PFSK-1 (cell line): ENCODE measurements at regions not wholly inside any gene's neighbourhood (a gene's known extent, or its start where the extent isn't known, plus 50 kb on each side); places are given as distances from the start of the nearest gene placed in this dataset.

Source experiments
- POLR2AphosphoS5 ChIP-seq: IDR thresholded peaks from 2 replicates; pipeline ENCODE4 v1.6.1; 2012; ENCODE audit warnings: low read depth, mild to moderate bottlenecking, control low read depth, low read length, moderate library complexity
- REST ChIP-seq, 2 experiments: IDR thresholded peaks; 2 replicates each; pipeline versions ENCODE4 v1.6.1 to v1.8.0; 2011 to 2012; ENCODE audit warnings: low read depth in 2 of 2, low read length in 2 of 2, control low read depth in 1 of 2, inconsistent platforms in 1 of 2, mild to moderate bottlenecking in 1 of 2, moderate library complexity in 1 of 2; ENCODE audit not compliant: insufficient read depth in 1 of 2
- TAF1 ChIP-seq: IDR thresholded peaks from 2 replicates; pipeline ENCODE4 v1.6.1; 2012; ENCODE audit warnings: low read length, control low read depth, borderline replicate concordance; ENCODE audit not compliant: insufficient read depth

- TF ChIP-seq POLR2AphosphoS5 (no peak), REST (IDR thresholded peaks at IDR 0.05; ENCODE audit: insufficient read depth in 1 of 2, low read depth in 2 of 2, low read length in 2 of 2) (no peak), TAF1 (no peak)
These were observed 560.9 kb downstream of the MED13L start for GRCh38 chr12:115716551-115716950.
